Loucy (cell line): ENCODE measurements at regions not wholly inside any gene's neighbourhood (a gene's known extent, or its start where the extent isn't known, plus 50 kb on each side); places are given as distances from the start of the nearest gene placed in this dataset.

Experiments
- H2AFZ ChIP-seq: fragments of 200-600 bp; sonication (generic); 2 replicates; pipeline ENCODE4 v1.6.0; 2016; ENCODE audit warnings: antibody characterized with exemption, mild to moderate bottlenecking, low read length, moderate library complexity
- H3F3A ChIP-seq: fragments of 200-600 bp; 2 replicates; pipeline ENCODE4 v1.6.0; 2016; ENCODE audit warnings: antibody characterized with exemption, low read depth, mild to moderate bottlenecking
- H3K27me3 ChIP-seq: fragments of 200-600 bp; sonication (generic); 2 replicates; pipeline ENCODE4 v1.6.1; 2014; ENCODE audit warnings: low read length, mild to moderate bottlenecking; ENCODE audit not compliant: insufficient read depth, poor library complexity, severe bottlenecking
- H3K36me3 ChIP-seq: fragments of 200-600 bp; sonication (generic); 2 replicates; pipeline ENCODE4 v1.6.1; 2016; ENCODE audit warnings: low read length; ENCODE audit not compliant: insufficient read depth
- H3K4me1 ChIP-seq: fragments of 200-600 bp; sonication (generic); 2 replicates; pipeline ENCODE4 v1.5.1; 2014; ENCODE audit warnings: low read length, mild to moderate bottlenecking; ENCODE audit not compliant: insufficient read depth, poor library complexity, severe bottlenecking
- H3K4me2 ChIP-seq: fragments of 200-600 bp; sonication (generic); 2 replicates; pipeline ENCODE4 v1.6.0; 2014; ENCODE audit warnings: antibody characterized with exemption, low read length, low read depth, mild to moderate bottlenecking; ENCODE audit not compliant: poor library complexity, severe bottlenecking
- H3K4me3 ChIP-seq: fragments of 200-600 bp; sonication (generic); 2 replicates; pipeline ENCODE4 v1.5.1; 2014; ENCODE audit warnings: low read length, mild to moderate bottlenecking, mixed read lengths; ENCODE audit not compliant: poor library complexity, severe bottlenecking
- H3K79me2 ChIP-seq: fragments of 200-600 bp; sonication (generic); 2 replicates; pipeline ENCODE4 v1.6.1; 2014; ENCODE audit warnings: low read length; ENCODE audit not compliant: insufficient read depth
- H3K9ac ChIP-seq: fragments of 200-600 bp; sonication (generic); 2 replicates; pipeline ENCODE4 v1.6.0; 2014; ENCODE audit warnings: mild to moderate bottlenecking, low read depth, low read length, moderate library complexity; ENCODE audit not compliant: poor library complexity, severe bottlenecking
- H3K9me2 ChIP-seq: fragments of 200-600 bp; sonication (generic); replicated peaks from 2 replicates; pipeline ENCODE4 v1.6.1; 2016; ENCODE audit warnings: low read depth, low read length, mixed read lengths
- H3K9me3 ChIP-seq: fragments of 200-600 bp; sonication (generic); 2 replicates; pipeline ENCODE4 v1.6.1; 2014; ENCODE audit warnings: mild to moderate bottlenecking, antibody characterized with exemption, low read length, low read depth; ENCODE audit not compliant: insufficient read depth
- H4K20me1 ChIP-seq: fragments of 200-600 bp; sonication (generic); 2 replicates; pipeline ENCODE4 v1.6.0; 2014; ENCODE audit warnings: antibody characterized with exemption, low read length, mild to moderate bottlenecking; ENCODE audit not compliant: insufficient read depth, poor library complexity, severe bottlenecking
- CTCF ChIP-seq: fragments of 200-600 bp; sonication (generic); conservative IDR thresholded peaks from 2 replicates; pipeline ENCODE4 v1.5.1; 2014; ENCODE audit warnings: mild to moderate bottlenecking, antibody characterized with exemption, low read length
- EZH2phosphoT487 ChIP-seq: fragments of 200-600 bp; IDR thresholded peaks from 2 replicates; pipeline ENCODE4 v1.6.1; 2018; ENCODE audit warnings: antibody characterized with exemption, mild to moderate bottlenecking, moderate library complexity, borderline replicate concordance

- Histone ChIP-seq H3K4me1 (no peaks in the 10 kb centered on the region), H3K79me2 (no peaks in the 10 kb centered on the region), H3F3A (no peaks in the 10 kb centered on the region), H3K9me2 (no peaks in the 10 kb centered on the region), H3K4me2 (no peak overlapping the region), H2AFZ (no peak overlapping the region), H3K27me3 (no peaks in the 10 kb centered on the region), H3K4me3 (no peak overlapping the region), H3K9me3 (no peaks in the 10 kb centered on the region), H4K20me1 (no peaks in the 10 kb centered on the region), H3K36me3 (no peaks in the 10 kb centered on the region), H3K9ac (no peak overlapping the region)
- TF ChIP-seq CTCF: no peak
- TF ChIP-seq EZH2phosphoT487: no peak
Observed at GRCh38 chr9:7894231-7894630, 94.7 kb upstream of the DMAC1 start.

- Histone ChIP-seq H3K9me3 (no peaks in the 10 kb centered on the region), H3K9me2 (no peaks in the 10 kb centered on the region), H3K4me1 (no peaks in the 10 kb centered on the region), H3K4me2 (no peak overlapping the region), H3K36me3 (no peaks in the 10 kb centered on the region), H3F3A (no peaks in the 10 kb centered on the region), H3K79me2 (no peaks in the 10 kb centered on the region), H4K20me1 (no peaks in the 10 kb centered on the region), H3K9ac (no peak overlapping the region), H2AFZ (no peak overlapping the region), H3K4me3 (no peak overlapping the region), H3K27me3 (no peaks in the 10 kb centered on the region)
- TF ChIP-seq CTCF (no peak), EZH2phosphoT487 (no peak)
Observed at GRCh38 chr9:7892975-7893374, 93.4 kb upstream of the DMAC1 start.

- Histone ChIP-seq H3K9me2 (no peaks in the 10 kb centered on the region), H3K27me3 (no peaks in the 10 kb centered on the region), H3K9ac (peak overlapping the region; percentile 70), H3K4me1 (peaks cover 26% of the 10 kb centered on the region), H3K9me3 (peaks cover 30% of the 10 kb centered on the region; the same call in 1 of the 2 replicates), H3F3A (no peaks in the 10 kb centered on the region), H3K79me2 (no peaks in the 10 kb centered on the region), H3K36me3 (no peaks in the 10 kb centered on the region), H3K4me2 (peak overlapping the region; percentile 70), H3K4me3 (peak overlapping the region; percentile 47), H2AFZ (peak overlapping the region; percentile 18; the same call in 1 of the 2 replicates), H4K20me1 (no peaks in the 10 kb centered on the region)
- TF ChIP-seq EZH2phosphoT487 (no peak), CTCF (no peak)
Observed at GRCh38 chr9:7879551-7880245, 80.1 kb upstream of the DMAC1 start.
